Smooth muscle cell (in vitro differentiated cells): ENCODE measurements at regions not wholly inside any gene's neighbourhood (a gene's known extent, or its start where the extent isn't known, plus 50 kb on each side); places are given as distances from the start of the nearest gene placed in this dataset.
A peak's percentile ranks its signal among the peaks of the same experiment; 100 is the strongest.

Experiments used
- DNase-seq: peaks from one replicate; lab custom pipeline; 2025; ENCODE audit not compliant: unreplicated experiment; lab: John Stamatoyannopoulos, UW
- H2AFZ ChIP-seq: fragments of 200-600 bp; sonication (generic); 2 replicates; pipeline ENCODE4 v1.6.0; 2016; ENCODE audit warnings: antibody characterized with exemption, low read depth, mild to moderate bottlenecking
- H3F3A ChIP-seq: fragments of 200-600 bp; sonication (generic); 2 replicates; pipeline ENCODE4 v1.6.0; 2017; ENCODE audit warnings: antibody characterized with exemption, low read depth
- H3K27ac ChIP-seq: fragments of 200-600 bp; sonication (generic); 2 replicates; pipeline ENCODE4 v1.5.1; 2016; ENCODE audit warnings: low read depth, mild to moderate bottlenecking
- H3K27me3 ChIP-seq: fragments of 200-600 bp; sonication (generic); 2 replicates; pipeline ENCODE4 v1.6.1; 2016; ENCODE audit warnings: low read depth, mild to moderate bottlenecking
- H3K36me3 ChIP-seq: fragments of 200-600 bp; sonication (generic); 2 replicates; pipeline ENCODE4 v1.5.1; 2016; ENCODE audit warnings: low read depth
- H3K4me1 ChIP-seq: fragments of 200-600 bp; sonication (generic); 2 replicates; pipeline ENCODE4 v1.5.1; 2016; ENCODE audit warnings: low read depth
- H3K4me2 ChIP-seq: fragments of 200-600 bp; sonication (generic); 2 replicates; pipeline ENCODE4 v1.6.0; 2016; ENCODE audit warnings: mild to moderate bottlenecking
- H3K4me3 ChIP-seq: fragments of 200-600 bp; sonication (generic); 2 replicates; pipeline ENCODE4 v1.5.1; 2016; ENCODE audit warnings: mild to moderate bottlenecking
- H3K79me2 ChIP-seq: fragments of 200-600 bp; sonication (generic); 2 replicates; pipeline ENCODE4 v1.6.0; 2016; ENCODE audit warnings: low read depth, mild to moderate bottlenecking
- H3K9ac ChIP-seq: fragments of 200-600 bp; sonication (generic); 2 replicates; pipeline ENCODE4 v1.6.0; 2016; ENCODE audit warnings: low read depth
- H3K9me3 ChIP-seq: fragments of 200-600 bp; sonication (generic); replicated peaks from 2 replicates; pipeline ENCODE4 v1.5.1; 2016; ENCODE audit warnings: low read depth
- H4K20me1 ChIP-seq: fragments of 200-600 bp; sonication (generic); 2 replicates; pipeline ENCODE4 v1.6.0; 2016; ENCODE audit warnings: low read depth
- CTCF ChIP-seq: fragments of 200-600 bp; sonication (generic); IDR thresholded peaks from 2 replicates; pipeline ENCODE4 v1.5.1; 2017; ENCODE audit warnings: borderline replicate concordance, mild to moderate bottlenecking, antibody characterized with exemption; ENCODE audit not compliant: insufficient read depth, poor library complexity, severe bottlenecking
- WGBS: methylation state at CpG from one replicate; pipeline ENCODE4 v1.1.7; 2016; ENCODE audit warnings: low lambda C conversion rate; 5-methylcytosine and 5-hydroxymethylcytosine counted together

GRCh38 chr20:7770046-7770445 lies 170.2 kb downstream of the HAO1 start:
- H3K4me1 ChIP-seq, result peaks cover 4% of the 10 kb centered on the region
- H2AFZ ChIP-seq, result no peak overlapping the region
- no peaks in the 10 kb centered on the region for H3F3A ChIP-seq
- H4K20me1 ChIP-seq, result no peaks in the 10 kb centered on the region
- H3K27me3 ChIP-seq, result no peaks in the 10 kb centered on the region
- no peaks in the 10 kb centered on the region for H3K9me3 ChIP-seq
- H3K9ac ChIP-seq, result no peak overlapping the region
- no peak overlapping the region for H3K4me3 ChIP-seq
- H3K36me3 ChIP-seq, result no peaks in the 10 kb centered on the region
- WGBS, result 78% methylated on average over 2 of the region's 2 CpGs
- DNase-seq, result no peak
- H3K4me2 ChIP-seq, result no peak overlapping the region
- H3K27ac ChIP-seq, result peak overlapping the region; percentile 88
- H3K79me2 ChIP-seq, result no peaks in the 10 kb centered on the region
- TF ChIP-seq CTCF, result no peak

- no peak overlapping the region for H3K4me3 ChIP-seq
- H3K27ac ChIP-seq, result peak overlapping the region; percentile 88
- H4K20me1 ChIP-seq, result no peaks in the 10 kb centered on the region
- H2AFZ ChIP-seq, result no peak overlapping the region
- H3K36me3 ChIP-seq, result no peaks in the 10 kb centered on the region
- peaks cover 4% of the 10 kb centered on the region for H3K4me1 ChIP-seq
- no peaks in the 10 kb centered on the region for H3K9me3 ChIP-seq
- no peak overlapping the region for H3K9ac ChIP-seq
- DNase-seq, result no peak
- H3F3A ChIP-seq, result no peaks in the 10 kb centered on the region
- no peak for TF ChIP-seq CTCF
- no peaks in the 10 kb centered on the region for H3K27me3 ChIP-seq
- no peaks in the 10 kb centered on the region for H3K79me2 ChIP-seq
- 77% methylated on average over 2 of the region's 2 CpGs for WGBS
- no peak overlapping the region for H3K4me2 ChIP-seq
These were observed 169.7 kb downstream of the HAO1 start for GRCh38 chr20:7770578-7770977.

GRCh38 chr20:7772371-7772770 lies 167.9 kb downstream of the HAO1 start:
- H3K4me1 ChIP-seq, result peaks cover 4% of the 10 kb centered on the region
- DNase-seq, result no peak
- H3K9ac ChIP-seq, result peak overlapping the region; percentile 47
- no peak overlapping the region for H3K4me2 ChIP-seq
- no peaks in the 10 kb centered on the region for H3K79me2 ChIP-seq
- no peaks in the 10 kb centered on the region for H4K20me1 ChIP-seq
- no peaks in the 10 kb centered on the region for H3K36me3 ChIP-seq
- no peak for TF ChIP-seq CTCF
- H3F3A ChIP-seq, result no peaks in the 10 kb centered on the region
- H3K9me3 ChIP-seq, result no peaks in the 10 kb centered on the region
- peak overlapping the region; percentile 88 for H3K27ac ChIP-seq
- no peak overlapping the region for H3K4me3 ChIP-seq
- no peaks in the 10 kb centered on the region for H3K27me3 ChIP-seq
- WGBS, result 77% methylated on average over 2 of the region's 2 CpGs
- no peak overlapping the region for H2AFZ ChIP-seq

GRCh38 chr20:7773511-7773910 lies 166.7 kb downstream of the HAO1 start:
- no peak overlapping the region for H2AFZ ChIP-seq

More at GRCh38 chr20:7773511-7773910, 166.7 kb downstream of the HAO1 start:
- Histone ChIP-seq H3K27ac (peak overlapping the region; percentile 88), H4K20me1 (no peaks in the 10 kb centered on the region), H3K27me3 (no peaks in the 10 kb centered on the region), H3K36me3 (no peaks in the 10 kb centered on the region), H3K4me2 (no peak overlapping the region), H3K4me1 (peaks cover 4% of the 10 kb centered on the region), H3K9ac (peak overlapping the region; percentile 47), H3F3A (no peaks in the 10 kb centered on the region), H3K79me2 (no peaks in the 10 kb centered on the region), H3K9me3 (no peaks in the 10 kb centered on the region), H3K4me3 (no peak overlapping the region)
- DNase-seq, result no peak
- WGBS, result 73% methylated on average over 2 of the region's 2 CpGs
- no peak for TF ChIP-seq CTCF
